ENCODE measurements at regions not wholly inside any gene's neighbourhood (a gene's known extent, or its start where the extent isn't known, plus 50 kb on each side); places are given as distances from the start of the nearest gene placed in this dataset.

GRCh38 chr5:98349251-98349989 lies 424.0 kb upstream of the RGMB start:
- Histone ChIP-seq H3K4me3 (replicated peaks in 1 of 3) (no peak overlapping the region), H3K27me3 (no peaks in the 10 kb centered on the region), H3K9me3 (no peaks in the 10 kb centered on the region), H3K27ac (no peak overlapping the region), H3K4me1 (no peaks in the 10 kb centered on the region), H3K36me3 (no peaks in the 10 kb centered on the region)
- no peak for DNase-seq
- 88 to 91% methylated on average over 6 of the region's 6 CpGs for WGBS, 2 donors
- TF ChIP-seq POLR2A (IDR thresholded peaks at IDR 0.05) = no peak
- no peak for TF ChIP-seq CTCF (IDR thresholded peaks at IDR 0.05)
- intact Hi-C loops (cut with DNase I) = no loop called here

- no peaks in the 10 kb centered on the region for H3K9me3 ChIP-seq
- H3K36me3 ChIP-seq = no peaks in the 10 kb centered on the region
- TF ChIP-seq POLR2A (IDR thresholded peaks at IDR 0.05) = no peak
- no peak for TF ChIP-seq CTCF (IDR thresholded peaks at IDR 0.05)
- no peaks in the 10 kb centered on the region for H3K4me1 ChIP-seq
- DNase-seq = no peak
- 87 to 89% methylated on average over 1 of the region's 1 CpG for WGBS, 2 donors
- intact Hi-C loops (cut with DNase I) = no loop called here
- no peak overlapping the region for H3K27ac ChIP-seq
- H3K4me3 ChIP-seq (replicated peaks in 1 of 3) = no peak overlapping the region
- no peaks in the 10 kb centered on the region for H3K27me3 ChIP-seq
These were observed 423.5 kb upstream of the RGMB start for GRCh38 chr5:98349990-98350365.

GRCh38 chr5:98354922-98355321 lies 418.5 kb upstream of the RGMB start:
- no peaks in the 10 kb centered on the region for H3K36me3 ChIP-seq
- no peaks in the 10 kb centered on the region for H3K27me3 ChIP-seq
- H3K4me3 ChIP-seq (replicated peaks in 1 of 3) = no peak overlapping the region
- intact Hi-C loops (cut with DNase I) = no loop called here
- DNase-seq = no peak
- no peaks in the 10 kb centered on the region for H3K4me1 ChIP-seq
- no peaks in the 10 kb centered on the region for H3K9me3 ChIP-seq
- WGBS, 2 donors = 84 to 88% methylated on average over 2 of the region's 2 CpGs
- no peak for TF ChIP-seq CTCF (IDR thresholded peaks at IDR 0.05)
- TF ChIP-seq POLR2A (IDR thresholded peaks at IDR 0.05) = no peak
- H3K27ac ChIP-seq = no peak overlapping the region

- WGBS, 2 donors = 88 to 96% methylated on average over 3 to 4 of the region's 4 CpGs
- Histone ChIP-seq H3K36me3 (no peaks in the 10 kb centered on the region), H3K4me3 (replicated peaks in 1 of 3) (no peak overlapping the region), H3K9me3 (no peaks in the 10 kb centered on the region), H3K27me3 (no peaks in the 10 kb centered on the region), H3K27ac (no peak overlapping the region), H3K4me1 (no peaks in the 10 kb centered on the region)
- no peak for DNase-seq
- TF ChIP-seq CTCF (IDR thresholded peaks at IDR 0.05) (no peak), POLR2A (IDR thresholded peaks at IDR 0.05) (no peak)
- intact Hi-C loops (cut with DNase I) = no loop called here
These were observed 412.9 kb upstream of the RGMB start for GRCh38 chr5:98360548-98360947.

GRCh38 chr5:98363157-98363556 lies 410.3 kb upstream of the RGMB start:
- Histone ChIP-seq H3K4me3 (replicated peaks in 1 of 3) (no peak overlapping the region), H3K27ac (no peak overlapping the region), H3K4me1 (no peaks in the 10 kb centered on the region), H3K36me3 (no peaks in the 10 kb centered on the region), H3K9me3 (no peaks in the 10 kb centered on the region), H3K27me3 (no peaks in the 10 kb centered on the region)
- TF ChIP-seq CTCF (IDR thresholded peaks at IDR 0.05) = no peak
- intact Hi-C loops (cut with DNase I) = no loop called here
- no peak for DNase-seq
- WGBS, 2 donors = 90% methylated on average over 5 of the region's 5 CpGs
